GM12878 (cell line): ENCODE measurements at regions not wholly inside any gene's neighbourhood (a gene's known extent, or its start where the extent isn't known, plus 50 kb on each side); places are given as distances from the start of the nearest gene placed in this dataset.

ENCODE experiments used
- ATAC-seq: fragments of 200-7000 bp; cut with Tn5 transposase; 3 replicates; pipeline ENCODE4 v1.9.1; 2020; ENCODE audit warnings: mild to moderate bottlenecking, moderate library complexity
- BruUV-seq: library from RNA; stranded (reverse); fragments of 400-500 nt; replicated peaks from 2 replicates; lab custom pipeline; 2021; lab: Mats Ljungman, UMichigan
- CTCF ChIA-PET: fragments of 300-600 bp; sonication (Branson Sonifier 250); formaldehyde crosslinking; extraction: SDS; loops from one replicate; lab custom pipeline; 2021; ENCODE audit warnings: inconsistent platforms; lab: Yijun Ruan, JAX
- POLR2A ChIA-PET: fragments of 350-600 bp; formaldehyde crosslinking; extraction: SDS; loops from one replicate; lab custom pipeline; 2021; ENCODE audit warnings: inconsistent platforms; lab: Charles Lee
- RAD21 ChIA-PET: fragments of 300-600 bp; sonication (Branson Sonifier 250); formaldehyde crosslinking; loops from one replicate; lab custom pipeline; 2023; ENCODE audit warnings: antibody characterized with exemption; ENCODE audit not compliant: unreplicated experiment; lab: Charles Lee
- SMC1A ChIA-PET: fragments of 300-600 bp; sonication (Branson Sonifier 250); formaldehyde crosslinking; loops from one replicate; lab custom pipeline; 2023; ENCODE audit not compliant: unreplicated experiment, uncharacterized antibody; lab: Charles Lee
- DNase-seq: peaks from one replicate; pipeline ENCODE4 v3.0.0-alpha.2; 2011; ENCODE audit warnings: low read depth, low spot score
- FAIRE-seq: peaks from 3 replicates; lab custom pipeline; 2011; peaks lifted over from hg19 to GRCh38; lab: Jason Lieb, UNC
- H2AFZ ChIP-seq: 2 replicates; pipeline ENCODE4 v1.6.0; 2011; ENCODE audit warnings: low read depth, low read length, control low read depth; ENCODE audit not compliant: control insufficient read depth
- H3K27ac ChIP-seq: 2 replicates; pipeline ENCODE4 v1.5.1; 2011; ENCODE audit warnings: control low read depth; ENCODE audit not compliant: control insufficient read depth, insufficient read depth
- H3K27me3 ChIP-seq, 2 experiments: replicated peaks in 1 of 2; 2 replicates each; pipeline versions ENCODE4 v1.6.0 to v1.6.1; 2011; ENCODE audit warnings: low read length in 1 of 2; ENCODE audit not compliant: control insufficient read depth in 2 of 2, insufficient read depth in 2 of 2
- H3K36me3 ChIP-seq, 2 experiments: 2 replicates each; pipeline ENCODE4 v1.5.1; 2011; ENCODE audit warnings: low read length in 1 of 2; ENCODE audit not compliant: control insufficient read depth in 2 of 2, insufficient read depth in 2 of 2
- H3K4me1 ChIP-seq: 2 replicates; pipeline ENCODE4 v1.6.1; 2011; ENCODE audit warnings: mild to moderate bottlenecking, low read length, moderate library complexity, mixed read lengths; ENCODE audit not compliant: control insufficient read depth, insufficient read depth
- H3K4me2 ChIP-seq: 2 replicates; pipeline ENCODE4 v1.6.0; 2011; ENCODE audit warnings: control low read depth; ENCODE audit not compliant: control insufficient read depth, insufficient read depth
- H3K4me3 ChIP-seq: fragments of 200-600 bp; sonication (generic); 2 replicates; pipeline ENCODE4 v1.5.1; 2016
- H3K79me2 ChIP-seq: 2 replicates; pipeline ENCODE4 v1.6.0; 2011; ENCODE audit warnings: low read length; ENCODE audit not compliant: control insufficient read depth, insufficient read depth
- H3K9ac ChIP-seq: 2 replicates; pipeline ENCODE4 v1.8.0; 2011; ENCODE audit warnings: low read length, control low read depth, mixed read lengths; ENCODE audit not compliant: control insufficient read depth, insufficient read depth
- H3K9me3 ChIP-seq: replicated peaks from 3 replicates; pipeline ENCODE4 v1.5.1; 2011; ENCODE audit warnings: mild to moderate bottlenecking, low read length; ENCODE audit not compliant: control insufficient read depth, insufficient read depth
- H4K20me1 ChIP-seq: 2 replicates; pipeline ENCODE4 v1.6.0; 2011; ENCODE audit not compliant: control insufficient read depth, insufficient read depth
- CBX3 ChIP-seq: fragments of 200-600 bp; sonication (generic); IDR thresholded peaks from 2 replicates; pipeline ENCODE4 v1.6.1; 2016; ENCODE audit warnings: low read depth, borderline replicate concordance
- CREM ChIP-seq: IDR thresholded peaks from 2 replicates; pipeline ENCODE4 v1.6.1; 2014; ENCODE audit warnings: antibody characterized with exemption, low read depth
- FOXM1 ChIP-seq: IDR thresholded peaks from 2 replicates; pipeline ENCODE4 v1.6.1; 2012; ENCODE audit warnings: low read depth, mild to moderate bottlenecking, inconsistent platforms, low read length, moderate library complexity
- MEF2A ChIP-seq: IDR thresholded peaks from 2 replicates; pipeline ENCODE4 v1.6.1; 2011; ENCODE audit warnings: low read depth, mild to moderate bottlenecking, low read length, moderate library complexity; ENCODE audit not compliant: insufficient read depth
- NFXL1 ChIP-seq: fragments of 450-650 bp; IDR thresholded peaks from 2 replicates; pipeline ENCODE4 v1.6.1; 2017; ENCODE audit warnings: antibody characterized with exemption, mild to moderate bottlenecking, borderline replicate concordance
- NFYB ChIP-seq: IDR thresholded peaks from 2 replicates; pipeline ENCODE4 v1.6.1; 2011; ENCODE audit warnings: low read depth, mild to moderate bottlenecking, low read length, improper control_type of control experiment, moderate library complexity; ENCODE audit not compliant: insufficient read depth
- NR2C2 ChIP-seq: IDR thresholded peaks from 2 replicates; pipeline ENCODE4 v1.6.1; 2011; ENCODE audit warnings: borderline replicate concordance, low read depth; ENCODE audit not compliant: control insufficient read depth, insufficient read length
- NRF1 ChIP-seq: conservative IDR thresholded peaks from 2 replicates; pipeline ENCODE4 v1.6.1; 2011; ENCODE audit warnings: mild to moderate bottlenecking, low read depth, low read length, improper control_type of control experiment
- POLR2A ChIP-seq: IDR thresholded peaks from 2 replicates; pipeline ENCODE4 v1.6.1; 2011; ENCODE audit warnings: low read depth, mild to moderate bottlenecking, low read length
- SP1 ChIP-seq: IDR thresholded peaks from one replicate; pipeline ENCODE4 v1.6.1; 2011; ENCODE audit warnings: low read depth, low read length
- SPI1 ChIP-seq: IDR thresholded peaks from 2 replicates; pipeline ENCODE4 v1.6.1; 2011; ENCODE audit warnings: low read depth, mild to moderate bottlenecking, low read length, moderate library complexity, borderline replicate concordance; ENCODE audit not compliant: insufficient read depth
- YY1 ChIP-seq: IDR thresholded peaks from 2 replicates; pipeline ENCODE4 v1.6.1; 2011; ENCODE audit warnings: low read depth, mild to moderate bottlenecking, low read length
- WGBS: methylation state at CpG from one replicate; pipeline ENCODE4 v1.1.6; 2016; ENCODE audit warnings: low lambda C conversion rate; ENCODE audit not compliant: insufficient replicate concordance, insufficient coverage; ENCODE audit errors: missing lambda C conversion rate; 5-methylcytosine and 5-hydroxymethylcytosine counted together
- in situ Hi-C: fragments of 300-500 bp; cut with MboI; formaldehyde crosslinking; loops from 9 replicates; pipeline ENCODE4 v1.14.3; 2018; ENCODE audit warnings: mixed read lengths
- intact Hi-C: fragments of 100-400 bp; cut with micrococcal nuclease; formaldehyde crosslinking; loops from one replicate; pipeline ENCODE4 v1.14.2; 2022; ENCODE audit not compliant: unreplicated experiment
- TF ChIP-seq, protein P1 (sequence below): fragments of 450-650 bp; formaldehyde crosslinking; IDR thresholded peaks from 2 replicates; pipeline ENCODE4 v1.4.0; 2020; ENCODE audit warnings: mild to moderate bottlenecking, moderate library complexity
- TF ChIP-seq, protein P2 (sequence below): fragments of 150-350 bp; IDR thresholded peaks from 2 replicates; pipeline ENCODE4 v1.6.1; 2014; ENCODE audit warnings: mild to moderate bottlenecking, low read depth, low read length
- TF ChIP-seq, protein P3 (sequence below): fragments of 450-650 bp; IDR thresholded peaks from 2 replicates; pipeline ENCODE4 v1.6.1; 2017; ENCODE audit warnings: borderline replicate concordance

DNA sequence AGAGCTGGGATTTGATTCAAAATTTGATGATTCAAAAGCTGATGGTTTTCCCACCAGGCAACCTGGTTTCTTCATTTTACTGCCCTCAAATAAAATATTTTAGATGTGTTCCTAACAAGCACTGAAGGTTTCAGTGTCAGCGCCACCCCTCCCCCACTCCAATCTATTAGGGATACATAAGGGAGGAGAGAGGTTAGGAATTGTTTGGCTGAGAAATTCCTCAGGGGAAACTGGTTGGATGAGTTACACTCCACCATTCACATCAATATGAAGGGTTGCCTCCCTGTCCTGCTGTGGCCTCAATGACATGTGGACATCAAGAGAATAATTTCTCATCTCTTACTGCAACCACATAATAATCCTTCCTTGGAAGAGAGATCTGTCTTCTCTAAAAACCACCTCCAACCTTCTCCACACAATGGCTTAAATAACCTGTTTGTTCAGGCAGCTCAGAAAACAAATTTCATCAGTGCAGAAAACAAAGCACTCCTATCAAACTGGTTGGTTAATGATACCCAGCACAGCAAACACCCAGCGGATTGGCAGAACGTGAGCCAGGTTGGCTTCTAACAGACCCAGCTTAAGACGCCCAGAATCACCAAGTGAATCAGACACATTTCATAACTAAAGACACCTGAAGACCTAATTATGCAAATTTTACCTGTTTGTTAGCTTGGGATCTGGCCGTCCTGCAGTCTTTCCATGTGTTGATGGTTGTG lies 136.0 kb upstream of the SGK1 start:
- POLR2A ChIA-PET = no interaction called here
- BruUV-seq = no TSS peak

More for the DNA sequence above, 136.0 kb upstream of the SGK1 start:
- ATAC-seq (no peak), DNase-seq (no peak), FAIRE-seq (no peak)
- H4K20me1 ChIP-seq = no peaks in the 10 kb centered on the region
- intact Hi-C loops (no loop called here), in situ Hi-C loops (no loop called here)
- 32% methylated on average over 5 of the region's 5 CpGs for WGBS
- SMC1A ChIA-PET = interaction anchor here (0.7 to 1.7 kb wide), 2 partner anchors 10 to 83 kb away, joined by 3 to 4 read pairs; no protein-coding TSS in a partner anchor
- no peak overlapping the region for H3K9ac ChIP-seq
- no peaks in the 10 kb centered on the region for H3K79me2 ChIP-seq
- no peak overlapping the region for H3K4me3 ChIP-seq
- H3K9me3 ChIP-seq = no peaks in the 10 kb centered on the region
- no peak overlapping the region for H3K27ac ChIP-seq
- CTCF ChIA-PET = interaction anchor here (0.6 to 1.3 kb wide), 2 partner anchors 10 to 275 kb away, joined by 3 to 4 read pairs; no protein-coding TSS in a partner anchor
- H3K36me3 ChIP-seq = no peaks in the 10 kb centered on the region
- H3K27me3 ChIP-seq = no peaks in the 10 kb centered on the region; a peak in 1 of 4 replicates
- H3K4me1 ChIP-seq = no peaks in the 10 kb centered on the region
- TF ChIP-seq NRF1 (no peak), POLR2A (no peak), SP1 (no peak), NFXL1 (no peak), CREM (no peak), SPI1 (no peak), FOXM1 (no peak), CBX3 (no peak), MEF2A (no peak), NR2C2 (no peak), NFYB (no peak), YY1 (no peak)
- TF ChIP-seq, protein P1, sequence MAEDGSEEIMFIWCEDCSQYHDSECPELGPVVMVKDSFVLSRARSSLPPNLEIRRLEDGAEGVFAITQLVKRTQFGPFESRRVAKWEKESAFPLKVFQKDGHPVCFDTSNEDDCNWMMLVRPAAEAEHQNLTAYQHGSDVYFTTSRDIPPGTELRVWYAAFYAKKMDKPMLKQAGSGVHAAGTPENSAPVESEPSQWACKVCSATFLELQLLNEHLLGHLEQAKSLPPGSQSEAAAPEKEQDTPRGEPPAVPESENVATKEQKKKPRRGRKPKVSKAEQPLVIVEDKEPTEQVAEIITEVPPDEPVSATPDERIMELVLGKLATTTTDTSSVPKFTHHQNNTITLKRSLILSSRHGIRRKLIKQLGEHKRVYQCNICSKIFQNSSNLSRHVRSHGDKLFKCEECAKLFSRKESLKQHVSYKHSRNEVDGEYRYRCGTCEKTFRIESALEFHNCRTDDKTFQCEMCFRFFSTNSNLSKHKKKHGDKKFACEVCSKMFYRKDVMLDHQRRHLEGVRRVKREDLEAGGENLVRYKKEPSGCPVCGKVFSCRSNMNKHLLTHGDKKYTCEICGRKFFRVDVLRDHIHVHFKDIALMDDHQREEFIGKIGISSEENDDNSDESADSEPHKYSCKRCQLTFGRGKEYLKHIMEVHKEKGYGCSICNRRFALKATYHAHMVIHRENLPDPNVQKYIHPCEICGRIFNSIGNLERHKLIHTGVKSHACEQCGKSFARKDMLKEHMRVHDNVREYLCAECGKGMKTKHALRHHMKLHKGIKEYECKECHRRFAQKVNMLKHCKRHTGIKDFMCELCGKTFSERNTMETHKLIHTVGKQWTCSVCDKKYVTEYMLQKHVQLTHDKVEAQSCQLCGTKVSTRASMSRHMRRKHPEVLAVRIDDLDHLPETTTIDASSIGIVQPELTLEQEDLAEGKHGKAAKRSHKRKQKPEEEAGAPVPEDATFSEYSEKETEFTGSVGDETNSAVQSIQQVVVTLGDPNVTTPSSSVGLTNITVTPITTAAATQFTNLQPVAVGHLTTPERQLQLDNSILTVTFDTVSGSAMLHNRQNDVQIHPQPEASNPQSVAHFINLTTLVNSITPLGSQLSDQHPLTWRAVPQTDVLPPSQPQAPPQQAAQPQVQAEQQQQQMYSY (CRISPR knock-in tag) = no peak
- TF ChIP-seq, protein P2, sequence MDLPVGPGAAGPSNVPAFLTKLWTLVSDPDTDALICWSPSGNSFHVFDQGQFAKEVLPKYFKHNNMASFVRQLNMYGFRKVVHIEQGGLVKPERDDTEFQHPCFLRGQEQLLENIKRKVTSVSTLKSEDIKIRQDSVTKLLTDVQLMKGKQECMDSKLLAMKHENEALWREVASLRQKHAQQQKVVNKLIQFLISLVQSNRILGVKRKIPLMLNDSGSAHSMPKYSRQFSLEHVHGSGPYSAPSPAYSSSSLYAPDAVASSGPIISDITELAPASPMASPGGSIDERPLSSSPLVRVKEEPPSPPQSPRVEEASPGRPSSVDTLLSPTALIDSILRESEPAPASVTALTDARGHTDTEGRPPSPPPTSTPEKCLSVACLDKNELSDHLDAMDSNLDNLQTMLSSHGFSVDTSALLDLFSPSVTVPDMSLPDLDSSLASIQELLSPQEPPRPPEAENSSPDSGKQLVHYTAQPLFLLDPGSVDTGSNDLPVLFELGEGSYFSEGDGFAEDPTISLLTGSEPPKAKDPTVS = no peak
- TF ChIP-seq, protein P3, sequence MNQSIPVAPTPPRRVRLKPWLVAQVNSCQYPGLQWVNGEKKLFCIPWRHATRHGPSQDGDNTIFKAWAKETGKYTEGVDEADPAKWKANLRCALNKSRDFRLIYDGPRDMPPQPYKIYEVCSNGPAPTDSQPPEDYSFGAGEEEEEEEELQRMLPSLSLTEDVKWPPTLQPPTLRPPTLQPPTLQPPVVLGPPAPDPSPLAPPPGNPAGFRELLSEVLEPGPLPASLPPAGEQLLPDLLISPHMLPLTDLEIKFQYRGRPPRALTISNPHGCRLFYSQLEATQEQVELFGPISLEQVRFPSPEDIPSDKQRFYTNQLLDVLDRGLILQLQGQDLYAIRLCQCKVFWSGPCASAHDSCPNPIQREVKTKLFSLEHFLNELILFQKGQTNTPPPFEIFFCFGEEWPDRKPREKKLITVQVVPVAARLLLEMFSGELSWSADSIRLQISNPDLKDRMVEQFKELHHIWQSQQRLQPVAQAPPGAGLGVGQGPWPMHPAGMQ = no peak
- RAD21 ChIA-PET = no interaction called here
- H2AFZ ChIP-seq = no peak overlapping the region
- H3K4me2 ChIP-seq = no peak overlapping the region
